ENCODE measurements at regions not wholly inside any gene's neighbourhood (a gene's known extent, or its start where the extent isn't known, plus 50 kb on each side); places are given as distances from the start of the nearest gene placed in this dataset.

DNA sequence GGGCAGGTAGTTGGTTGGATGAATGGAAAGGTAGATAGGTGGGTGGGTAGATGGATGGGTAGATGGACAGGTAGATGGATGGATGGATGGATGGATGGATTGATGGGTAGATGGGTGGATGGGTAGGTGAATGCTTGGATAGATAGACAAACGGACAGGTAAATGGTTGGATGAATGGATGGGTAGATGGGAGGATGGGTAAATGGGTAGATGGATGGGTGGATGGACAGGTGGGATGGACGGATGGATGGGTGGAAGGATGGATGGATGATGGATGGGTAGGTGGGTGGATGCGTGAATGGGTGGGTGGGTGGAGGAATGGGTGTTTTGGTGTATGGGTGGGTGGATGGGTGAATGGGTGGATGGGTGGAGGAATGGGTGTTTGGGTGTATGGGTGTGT is 50.1 kb upstream of the ASAP2 start:
- Mint-ChIP-seq H3K4me3 (no peak overlapping the region), H3K27ac (no peak overlapping the region), H3K4me1 (no peaks in the 10 kb centered on the region), H3K9me3 (no peaks in the 10 kb centered on the region), H3K36me3 (ENCODE audit: low read depth) (no peaks in the 10 kb centered on the region), H3K27me3 (peaks cover 11% of the 10 kb centered on the region)
- DNase-seq = no peak
- ATAC-seq = no peak

DNA sequence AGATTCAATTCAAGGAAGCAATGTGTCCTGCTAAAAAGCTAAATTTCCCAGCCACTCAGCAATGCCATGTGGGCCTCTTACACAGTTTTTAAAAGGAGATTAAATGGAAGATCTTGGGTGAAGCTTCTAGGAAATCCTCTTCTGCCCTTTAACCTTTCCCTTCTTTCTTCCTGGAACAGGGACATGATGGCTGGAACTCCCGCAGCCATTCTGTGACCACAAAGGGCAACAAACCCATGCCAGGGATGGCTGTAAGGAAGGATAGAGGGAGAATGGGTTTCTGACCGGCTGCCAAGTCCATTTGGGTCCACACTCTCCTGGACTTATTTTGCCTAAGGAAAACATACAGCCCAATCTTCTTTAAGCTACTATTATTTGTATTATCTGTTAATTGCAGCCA is 52.6 kb upstream of the ASAP2 start:
- no peak overlapping the region for H3K4me3 Mint-ChIP-seq
- no peaks in the 10 kb centered on the region for H3K4me1 Mint-ChIP-seq
- no peaks in the 10 kb centered on the region for H3K9me3 Mint-ChIP-seq
- no peaks in the 10 kb centered on the region for H3K36me3 Mint-ChIP-seq (ENCODE audit: low read depth)
- H3K27me3 Mint-ChIP-seq = peaks cover 14% of the 10 kb centered on the region
- no peak for ATAC-seq
- no peak for DNase-seq
- no peak overlapping the region for H3K27ac Mint-ChIP-seq

DNA sequence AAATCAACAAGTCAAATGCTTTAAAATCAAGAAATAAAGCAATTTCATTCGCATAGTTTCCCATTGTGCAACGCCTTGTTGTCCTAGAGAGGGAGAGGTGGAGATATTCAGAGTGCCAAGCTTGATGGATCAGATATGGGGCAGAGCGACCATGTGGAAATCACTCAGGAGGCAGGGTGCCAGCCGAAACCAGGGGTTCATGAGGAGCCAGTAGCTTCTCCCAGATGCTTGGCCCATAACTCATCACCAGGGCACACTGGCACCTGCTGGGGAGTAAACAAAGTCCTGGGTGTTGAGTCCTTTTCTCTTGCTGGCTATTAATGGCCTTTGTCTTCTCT is 53.0 kb upstream of the ASAP2 start:
- no peak for DNase-seq
- no peaks in the 10 kb centered on the region for H3K36me3 Mint-ChIP-seq (ENCODE audit: low read depth)
- H3K4me3 Mint-ChIP-seq = no peak overlapping the region
- no peak overlapping the region for H3K27ac Mint-ChIP-seq
- H3K9me3 Mint-ChIP-seq = no peaks in the 10 kb centered on the region
- peaks cover 14% of the 10 kb centered on the region for H3K27me3 Mint-ChIP-seq
- no peak for ATAC-seq
- no peaks in the 10 kb centered on the region for H3K4me1 Mint-ChIP-seq

DNA sequence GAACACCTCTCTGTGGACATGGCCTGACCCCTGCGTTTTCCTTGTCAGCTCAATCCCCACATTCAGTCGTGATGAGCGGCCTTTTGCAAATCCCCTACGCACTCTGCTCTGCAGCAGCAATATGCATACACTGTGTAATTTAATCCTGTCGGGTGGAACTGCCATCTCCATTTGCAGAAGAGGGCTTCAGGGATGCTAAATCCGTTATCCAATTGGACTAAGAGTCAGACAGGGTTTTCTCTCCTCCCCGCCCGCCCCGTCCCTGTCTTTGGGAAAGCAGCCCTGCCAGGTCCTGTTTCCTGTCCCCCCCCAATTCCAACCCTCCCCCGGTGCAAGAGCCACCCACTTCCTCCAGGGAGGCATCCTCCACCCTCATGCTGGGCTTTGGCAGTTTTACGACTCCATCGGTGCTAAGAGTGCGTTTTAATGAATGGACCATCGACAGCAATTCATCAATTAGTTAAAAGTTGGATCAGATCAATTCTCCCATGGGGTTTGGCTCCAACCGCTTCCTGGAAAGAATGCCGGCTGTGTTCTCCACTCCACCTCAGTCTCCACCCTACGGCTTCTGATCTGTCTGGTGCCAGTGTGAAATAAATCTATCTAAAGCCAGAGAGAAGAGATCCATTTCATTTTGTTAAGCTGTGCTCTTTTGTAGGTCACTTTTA is 53.5 kb upstream of the ASAP2 start:
- Mint-ChIP-seq H3K4me1 (no peaks in the 10 kb centered on the region), H3K27me3 (peaks cover 14% of the 10 kb centered on the region), H3K27ac (no peak overlapping the region), H3K36me3 (ENCODE audit: low read depth) (no peaks in the 10 kb centered on the region), H3K4me3 (no peak overlapping the region), H3K9me3 (no peaks in the 10 kb centered on the region)
- ATAC-seq (no peak), DNase-seq (no peak)

DNA sequence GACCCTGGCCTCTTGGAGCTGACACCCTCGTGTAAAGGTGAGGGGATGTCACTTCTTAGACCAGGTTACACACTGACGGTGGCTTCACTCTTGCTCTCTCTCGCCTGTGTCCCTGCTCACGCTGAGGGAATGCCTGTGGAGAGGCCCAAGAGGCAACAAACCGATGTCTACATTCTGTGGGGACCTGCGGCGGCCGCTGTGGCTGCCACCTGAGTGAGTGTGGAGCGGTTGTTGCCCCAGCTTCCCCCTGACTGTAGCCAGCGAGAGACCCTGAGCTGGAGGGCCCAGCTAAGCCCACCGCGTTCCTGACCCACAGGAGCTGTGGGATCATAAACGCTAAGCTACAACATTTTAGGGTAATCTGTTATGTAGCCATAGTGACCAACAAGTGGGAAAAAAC is 55.7 kb upstream of the ASAP2 start:
- Mint-ChIP-seq H3K4me3 (no peak overlapping the region), H3K9me3 (no peaks in the 10 kb centered on the region), H3K4me1 (no peaks in the 10 kb centered on the region), H3K27me3 (peaks cover 13% of the 10 kb centered on the region), H3K27ac (no peak overlapping the region), H3K36me3 (ENCODE audit: low read depth) (no peaks in the 10 kb centered on the region)
- no peak for ATAC-seq
- DNase-seq = no peak

DNA sequence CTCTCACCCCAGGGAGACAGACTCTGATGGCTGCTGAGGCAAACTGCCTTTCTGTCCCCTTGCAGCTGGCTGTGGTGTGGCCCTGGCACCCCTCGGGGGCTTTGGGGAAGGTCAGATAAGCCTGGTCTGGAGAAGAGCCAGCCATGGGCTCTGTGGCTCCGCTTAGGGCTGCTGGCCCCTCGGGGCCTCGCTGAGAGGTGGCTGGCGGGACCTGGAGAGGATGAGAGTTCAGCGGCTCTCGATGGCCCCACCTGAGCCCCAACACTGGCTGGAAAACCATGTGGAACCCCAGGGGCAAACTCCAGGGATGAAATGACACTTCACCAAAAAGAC is 56.1 kb upstream of the ASAP2 start:
- no peak for DNase-seq
- no peaks in the 10 kb centered on the region for H3K4me1 Mint-ChIP-seq
- no peak overlapping the region for H3K27ac Mint-ChIP-seq
- peaks cover 13% of the 10 kb centered on the region for H3K27me3 Mint-ChIP-seq
- H3K36me3 Mint-ChIP-seq (ENCODE audit: low read depth) = no peaks in the 10 kb centered on the region
- no peaks in the 10 kb centered on the region for H3K9me3 Mint-ChIP-seq
- H3K4me3 Mint-ChIP-seq = no peak overlapping the region
- no peak for ATAC-seq

DNA sequence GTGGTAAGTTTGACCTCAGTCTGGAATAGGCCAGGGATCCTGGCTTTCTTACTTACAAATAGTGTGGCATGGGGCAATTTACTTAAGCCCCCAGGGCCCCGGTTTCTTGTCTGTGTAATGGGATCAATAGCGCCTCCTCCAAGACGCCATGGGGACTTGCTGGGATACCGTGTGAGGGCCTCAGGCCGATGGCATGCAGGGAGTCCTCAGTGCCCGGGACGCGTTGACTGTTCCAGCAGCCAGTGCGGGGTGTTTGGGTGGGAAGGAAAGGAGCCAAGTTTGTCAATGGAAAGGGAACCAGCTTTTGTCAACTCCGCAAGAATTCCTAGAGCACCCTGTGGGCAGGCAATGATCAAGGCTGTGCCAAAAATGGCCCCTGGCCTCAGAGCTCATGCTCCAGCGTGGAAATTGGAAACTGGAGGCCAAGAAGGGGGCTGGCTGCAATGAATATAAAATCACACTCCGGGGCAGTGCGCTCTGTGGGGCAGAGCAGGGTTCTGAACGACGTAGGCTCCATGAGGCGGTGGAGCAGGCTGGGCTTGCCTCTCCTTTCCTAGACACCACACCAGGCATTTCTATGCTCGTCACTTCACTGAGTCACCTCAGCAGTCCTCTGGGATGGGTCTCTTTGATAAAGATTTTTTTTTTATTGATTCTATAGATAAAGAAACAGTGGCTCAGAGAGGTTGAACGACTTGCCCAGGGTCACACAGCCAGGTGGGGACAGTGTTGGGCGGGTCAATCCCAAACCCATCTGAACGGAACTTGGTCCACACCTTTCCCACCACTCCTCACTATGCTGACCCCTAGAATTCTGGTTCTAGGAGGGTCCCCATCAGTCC is 56.7 kb upstream of the ASAP2 start:
- H3K36me3 Mint-ChIP-seq (ENCODE audit: low read depth) = no peaks in the 10 kb centered on the region
- ATAC-seq (no peak), DNase-seq (no peak)
- H3K9me3 Mint-ChIP-seq = no peaks in the 10 kb centered on the region
- peaks cover 16% of the 10 kb centered on the region for H3K27me3 Mint-ChIP-seq
- H3K4me1 Mint-ChIP-seq = no peaks in the 10 kb centered on the region
- no peak overlapping the region for H3K4me3 Mint-ChIP-seq
- H3K27ac Mint-ChIP-seq = no peak overlapping the region

DNA sequence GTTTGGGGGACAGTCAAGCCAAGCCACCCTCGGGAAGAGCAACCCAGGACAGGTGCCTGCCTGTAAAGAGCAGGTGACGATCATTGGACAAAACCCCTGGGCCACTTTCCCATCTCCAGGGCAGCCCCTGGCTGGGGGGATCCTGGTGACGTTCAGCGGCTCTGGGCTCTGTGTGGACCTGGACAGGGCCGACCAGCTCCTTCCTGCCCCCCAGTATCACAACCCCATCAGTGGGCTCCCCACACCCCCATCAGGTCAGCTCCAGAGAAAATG is 57.3 kb upstream of the ASAP2 start:
- H3K4me3 Mint-ChIP-seq = no peak overlapping the region
- ATAC-seq (no peak), DNase-seq (no peak)
- H3K27ac Mint-ChIP-seq = no peak overlapping the region
- H3K36me3 Mint-ChIP-seq (ENCODE audit: low read depth) = no peaks in the 10 kb centered on the region
- H3K27me3 Mint-ChIP-seq = peaks cover 16% of the 10 kb centered on the region
- H3K4me1 Mint-ChIP-seq = no peaks in the 10 kb centered on the region
- H3K9me3 Mint-ChIP-seq = no peaks in the 10 kb centered on the region

DNA sequence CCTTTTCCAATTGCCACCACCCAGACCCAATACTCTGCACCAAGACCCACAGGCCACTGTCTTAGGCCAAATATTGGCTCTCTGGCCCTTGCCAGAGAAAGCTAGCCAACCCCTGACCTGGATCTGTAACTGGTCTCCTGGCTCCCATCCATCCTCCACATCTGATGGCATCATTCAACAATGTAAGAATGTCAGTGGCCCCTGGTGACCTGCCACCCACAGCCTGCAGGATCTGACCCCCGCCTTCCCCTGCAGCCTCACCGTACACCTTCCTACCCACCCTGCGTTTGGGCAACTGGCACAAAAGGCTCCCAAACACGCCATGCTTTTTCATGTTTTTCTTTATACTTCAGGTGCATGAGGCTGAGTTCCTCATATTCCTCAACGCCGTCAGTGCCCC is 60.0 kb upstream of the ASAP2 start:
- no peak for ATAC-seq
- DNase-seq = no peak
- no peaks in the 10 kb centered on the region for H3K36me3 Mint-ChIP-seq (ENCODE audit: low read depth)
- H3K27me3 Mint-ChIP-seq = peaks cover 19% of the 10 kb centered on the region
- no peak overlapping the region for H3K4me3 Mint-ChIP-seq
- H3K4me1 Mint-ChIP-seq = no peaks in the 10 kb centered on the region
- H3K27ac Mint-ChIP-seq = no peak overlapping the region
- no peaks in the 10 kb centered on the region for H3K9me3 Mint-ChIP-seq

DNA sequence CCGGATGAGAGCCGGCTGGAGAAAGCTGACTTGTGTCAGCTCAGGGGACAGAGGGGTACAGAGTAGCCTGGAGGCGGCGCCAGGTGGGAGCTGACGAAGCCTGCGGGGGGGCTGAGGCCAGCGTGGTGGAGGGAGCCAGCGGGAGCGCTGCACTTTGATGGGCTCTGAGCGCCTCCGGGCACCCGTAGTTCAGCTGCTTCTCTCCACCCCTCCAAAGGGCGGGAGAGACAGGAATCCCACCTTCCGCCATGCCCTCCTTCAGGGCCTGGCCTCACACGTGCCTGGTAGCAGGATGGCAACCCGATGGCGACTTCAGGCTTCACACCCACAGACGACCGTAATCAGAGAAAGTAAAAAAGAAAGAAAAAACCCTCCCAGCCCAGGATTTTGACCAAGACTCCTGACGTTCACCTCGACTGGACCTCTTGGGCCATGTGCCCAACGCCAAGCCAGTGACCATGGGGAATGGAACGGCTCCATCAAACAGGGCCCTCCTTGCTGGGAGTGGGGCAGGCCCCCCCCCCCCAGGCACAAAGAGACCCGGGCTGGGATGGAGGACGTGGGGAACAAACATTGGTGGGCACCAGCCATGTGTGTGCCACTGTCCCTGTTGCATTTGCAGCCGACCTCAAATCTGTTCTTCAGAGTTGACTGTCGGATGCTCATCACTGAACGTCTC is 60.7 kb upstream of the ASAP2 start:
- no peak for DNase-seq
- H3K36me3 Mint-ChIP-seq (ENCODE audit: low read depth) = no peaks in the 10 kb centered on the region
- no peak for ATAC-seq
- no peaks in the 10 kb centered on the region for H3K4me1 Mint-ChIP-seq
- peaks cover 15% of the 10 kb centered on the region for H3K27me3 Mint-ChIP-seq
- no peaks in the 10 kb centered on the region for H3K9me3 Mint-ChIP-seq
- H3K27ac Mint-ChIP-seq = no peak overlapping the region
- H3K4me3 Mint-ChIP-seq = no peak overlapping the region

DNA sequence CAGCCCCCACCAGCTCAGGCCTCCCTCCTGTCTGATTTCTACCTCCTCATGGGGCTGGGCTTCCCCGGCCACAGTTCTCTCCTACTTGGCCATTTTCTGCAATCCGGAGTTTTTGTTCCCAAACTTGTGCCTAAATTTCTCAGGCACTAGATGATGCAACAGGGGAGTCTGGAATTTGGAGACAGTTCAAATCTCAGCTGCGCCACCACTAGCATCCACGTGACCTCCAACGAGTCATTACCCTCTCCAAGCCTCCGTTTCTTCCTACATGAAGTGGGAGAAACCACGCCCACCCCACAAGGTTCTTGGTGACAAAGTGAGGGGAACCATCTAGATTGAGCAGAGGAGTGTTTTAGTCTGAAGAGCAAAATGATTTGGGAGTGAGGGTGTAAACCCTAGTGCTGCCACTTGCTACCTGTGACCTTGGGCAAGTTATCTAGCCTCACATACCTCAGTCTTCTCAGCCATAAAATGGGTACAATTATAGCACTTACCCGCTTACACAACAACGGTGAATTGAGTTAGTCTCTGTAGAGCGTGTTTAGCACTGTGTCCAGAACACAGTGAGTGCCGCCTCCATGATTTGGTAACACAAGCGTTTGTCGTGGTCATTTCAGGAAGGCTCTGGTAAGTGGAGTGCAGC is 61.4 kb upstream of the ASAP2 start:
- peaks cover 17% of the 10 kb centered on the region for H3K27me3 Mint-ChIP-seq
- H3K4me3 Mint-ChIP-seq = no peak overlapping the region
- no peaks in the 10 kb centered on the region for H3K9me3 Mint-ChIP-seq

DNA sequence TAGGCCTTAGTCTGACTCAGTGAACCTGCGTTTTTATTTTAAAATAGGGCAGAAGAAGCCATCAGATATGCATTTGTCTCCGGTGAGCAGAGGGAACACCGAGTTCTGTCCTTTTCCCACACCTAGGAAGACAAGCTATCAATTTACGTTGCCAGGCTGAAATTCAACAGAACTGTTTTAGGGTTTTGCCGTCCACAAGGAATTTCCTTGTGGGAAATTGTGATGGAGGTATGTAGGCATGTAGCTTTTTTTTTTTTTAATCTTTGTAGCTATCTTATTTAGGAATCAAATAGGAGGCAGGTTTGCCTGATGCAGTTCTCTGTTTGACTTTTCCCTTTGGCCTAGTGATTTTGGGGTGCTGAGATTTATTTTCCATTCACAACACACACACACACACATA is 62.0 kb upstream of the ASAP2 start:
- H3K27me3 Mint-ChIP-seq = peaks cover 17% of the 10 kb centered on the region
- H3K9me3 Mint-ChIP-seq = no peaks in the 10 kb centered on the region
- H3K27ac Mint-ChIP-seq = no peak overlapping the region
- no peak overlapping the region for H3K4me3 Mint-ChIP-seq
- no peaks in the 10 kb centered on the region for H3K36me3 Mint-ChIP-seq (ENCODE audit: low read depth)
- ATAC-seq (no peak), DNase-seq (no peak)
- no peaks in the 10 kb centered on the region for H3K4me1 Mint-ChIP-seq

More for the DNA sequence above, 61.4 kb upstream of the ASAP2 start:
- no peaks in the 10 kb centered on the region for H3K4me1 Mint-ChIP-seq
- ATAC-seq = no peak
- DNase-seq = no peak
- H3K27ac Mint-ChIP-seq = no peak overlapping the region
- no peaks in the 10 kb centered on the region for H3K36me3 Mint-ChIP-seq (ENCODE audit: low read depth)

DNA sequence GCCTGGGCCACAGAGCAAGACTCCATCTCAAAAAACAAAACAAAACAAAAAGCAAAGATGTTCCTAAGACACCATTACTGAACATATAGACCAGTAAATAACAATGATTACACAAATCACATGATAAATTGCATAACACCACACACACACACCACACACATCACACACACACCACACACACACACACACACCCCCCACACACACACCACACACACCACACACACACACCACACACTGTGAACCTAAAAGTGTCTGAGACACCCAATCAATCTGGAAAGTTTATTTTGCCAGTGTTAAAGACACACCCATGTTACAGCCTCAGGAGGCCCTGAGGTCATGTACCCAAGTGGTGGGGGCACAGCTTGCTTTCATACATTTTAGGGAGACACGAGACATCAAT is 62.6 kb upstream of the ASAP2 start:
- H3K27ac Mint-ChIP-seq = no peak overlapping the region
- ATAC-seq (no peak), DNase-seq (no peak)
- no peak overlapping the region for H3K4me3 Mint-ChIP-seq
- peaks cover 17% of the 10 kb centered on the region for H3K27me3 Mint-ChIP-seq
- no peaks in the 10 kb centered on the region for H3K36me3 Mint-ChIP-seq (ENCODE audit: low read depth)
- no peaks in the 10 kb centered on the region for H3K9me3 Mint-ChIP-seq
- no peaks in the 10 kb centered on the region for H3K4me1 Mint-ChIP-seq

DNA sequence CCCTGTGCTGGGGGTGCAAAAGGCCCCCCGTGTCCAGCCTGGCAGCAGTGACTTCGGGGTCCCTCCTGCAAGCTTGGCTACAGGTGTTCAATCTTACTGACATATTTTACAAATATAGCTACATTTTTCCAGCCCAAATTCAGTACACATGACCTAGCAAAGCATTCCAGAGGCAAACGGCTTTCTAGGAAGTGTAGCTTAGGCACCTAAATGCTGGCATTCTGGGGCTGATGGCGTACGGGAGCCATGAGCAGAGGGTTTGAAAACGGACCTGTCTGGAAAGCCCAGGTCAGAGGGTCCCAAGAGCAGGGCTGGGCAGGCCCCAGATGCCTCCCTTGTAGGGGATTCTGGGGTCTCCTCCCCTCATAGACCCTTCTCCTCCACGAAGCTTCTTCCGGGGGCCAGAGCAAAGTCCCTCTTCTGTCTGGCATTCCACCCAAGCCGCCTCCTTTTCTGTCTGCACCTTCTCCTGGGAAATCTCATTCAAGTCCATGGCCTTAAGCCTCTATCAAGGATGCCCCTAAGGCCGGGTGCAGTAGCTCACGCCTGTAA is 63.3 kb upstream of the ASAP2 start:
- Mint-ChIP-seq H3K27me3 (peaks cover 20% of the 10 kb centered on the region), H3K27ac (no peak overlapping the region), H3K4me3 (no peak overlapping the region)

More for the DNA sequence above, 63.3 kb upstream of the ASAP2 start:
- DNase-seq = no peak
- Mint-ChIP-seq H3K9me3 (no peaks in the 10 kb centered on the region), H3K4me1 (no peaks in the 10 kb centered on the region), H3K36me3 (ENCODE audit: low read depth) (no peaks in the 10 kb centered on the region)
- ATAC-seq = no peak
